K562 (cell line): ENCODE measurements at regions not wholly inside any gene's neighbourhood (a gene's known extent, or its start where the extent isn't known, plus 50 kb on each side); places are given as distances from the start of the nearest gene placed in this dataset.

Source experiments
- ATAC-seq: fragments of 200-7000 bp; cut with Tn5 transposase; 3 replicates; pipeline ENCODE4 v1.9.1; 2020; ENCODE audit warnings: moderate library complexity
- BruUV-seq: library from RNA; stranded (reverse); fragments of 400-500 nt; replicated peaks from 2 replicates; lab custom pipeline; 2021; lab: Mats Ljungman, UMichigan
- CTCF ChIA-PET: fragments of 300-600 bp; formaldehyde crosslinking; extraction: SDS; loops from one replicate; lab custom pipeline; 2021; ENCODE audit warnings: low intra/inter-chr PET ratio; lab: Yijun Ruan, JAX
- POLR2A ChIA-PET: fragments of 300-600, 350-650 bp; sonication (Branson Sonifier 250); formaldehyde crosslinking; extraction: SDS; loops from one replicate; lab custom pipeline; 2021; ENCODE audit warnings: antibody characterized with exemption, inconsistent platforms; lab: Yijun Ruan, JAX
- DNase-seq, 4 experiments: peaks; one replicate each; pipeline versions ENCODE4 v3.0.0 to v3.0.0-alpha.2; 2011 to 2018; ENCODE audit warnings: low spot score in 3 of 4, mixed read lengths in 3 of 4; ENCODE audit errors: extremely low read depth in 1 of 4
- FAIRE-seq: peaks from 2 replicates; lab custom pipeline; 2011; peaks lifted over from hg19 to GRCh38; lab: Jason Lieb, UNC
- H2AFZ ChIP-seq: 2 replicates; pipeline ENCODE4 v1.6.0; 2011; ENCODE audit warnings: low read depth, low read length, control low read depth, inconsistent platforms
- H3K27ac ChIP-seq: fragments of 200-600 bp; 3 replicates; pipeline ENCODE4 v1.8.0; 2011; ENCODE audit warnings: low read depth, mild to moderate bottlenecking, control low read depth, inconsistent platforms, low read length, moderate library complexity, mixed read lengths; ENCODE audit errors: extremely low read depth
- H3K27me3 ChIP-seq, 2 experiments: fragments of 300-600 bp in 1 of 2; 2 replicates in 1 of 2; 3 replicates in 1 of 2; pipeline versions ENCODE4 v1.6.0 to v1.8.0; 2011; ENCODE audit warnings: inconsistent platforms in 2 of 2, low read length in 2 of 2, mild to moderate bottlenecking in 1 of 2, mixed read lengths in 1 of 2, moderate library complexity in 1 of 2; ENCODE audit not compliant: control insufficient read depth in 2 of 2, insufficient read depth in 2 of 2
- H3K36me3 ChIP-seq: fragments of 300-600 bp; 3 replicates; pipeline ENCODE4 v1.8.0; 2011; ENCODE audit warnings: mild to moderate bottlenecking, low read length, inconsistent platforms; ENCODE audit not compliant: control insufficient read depth, insufficient read depth
- H3K4me1 ChIP-seq, 2 experiments: fragments of 200-600 bp in 1 of 2; replicated peaks in 1 of 2; 2 replicates in 1 of 2; 3 replicates in 1 of 2; pipeline versions ENCODE4 v1.5.1 to v1.8.0; 2011; ENCODE audit warnings: inconsistent platforms in 2 of 2, low read length in 2 of 2, mild to moderate bottlenecking in 1 of 2, mixed read lengths in 1 of 2, moderate library complexity in 1 of 2; ENCODE audit not compliant: control insufficient read depth in 2 of 2, insufficient read depth in 2 of 2
- H3K4me2 ChIP-seq: 2 replicates; pipeline ENCODE4 v1.6.1; 2011; ENCODE audit warnings: low read length, control low read depth, inconsistent platforms, mixed read lengths; ENCODE audit not compliant: insufficient read depth
- H3K4me3 ChIP-seq: fragments of 200-600 bp; sonication (generic), shearing (Covaris generic); 2 replicates; pipeline ENCODE4 v1.5.1; 2016; ENCODE audit warnings: control low read depth, inconsistent platforms
- H3K79me2 ChIP-seq: fragments of 200-600 bp; 3 replicates; pipeline ENCODE4 v1.8.0; 2011; ENCODE audit warnings: low read length, inconsistent platforms; ENCODE audit not compliant: control insufficient read depth, insufficient read depth
- H3K9ac ChIP-seq, 2 experiments: 2 replicates each; pipeline versions ENCODE4 v1.6.0 to v1.6.1; 2011; ENCODE audit warnings: low read depth in 2 of 2, low read length in 2 of 2, control low read depth in 1 of 2, inconsistent platforms in 1 of 2, mild to moderate bottlenecking in 1 of 2, mixed read lengths in 1 of 2; ENCODE audit not compliant: insufficient read depth in 1 of 2
- H3K9me1 ChIP-seq: one replicate; pipeline ENCODE4 v1.6.0; 2011; ENCODE audit warnings: inconsistent platforms, mild to moderate bottlenecking, low read length, moderate library complexity; ENCODE audit not compliant: control insufficient read depth, insufficient read depth
- H3K9me3 ChIP-seq: replicated peaks from 2 replicates; pipeline ENCODE4 v1.5.1; 2011; ENCODE audit warnings: low read depth, low read length, inconsistent platforms; ENCODE audit not compliant: control insufficient read depth, insufficient read depth
- H4K20me1 ChIP-seq: replicated peaks from 2 replicates; pipeline ENCODE4 v1.6.1; 2011; ENCODE audit warnings: low read length, inconsistent platforms, mixed read lengths; ENCODE audit not compliant: control insufficient read depth, insufficient read depth
- ARID1B ChIP-seq: fragments of 450-650 bp; IDR thresholded peaks from 2 replicates; pipeline ENCODE4 v1.6.1; 2016; ENCODE audit warnings: antibody characterized with exemption, mild to moderate bottlenecking, inconsistent platforms
- CREB1 ChIP-seq, 2 experiments: sonication (generic) in 1 of 2; formaldehyde crosslinking in 1 of 2; IDR thresholded peaks; 2 replicates each; pipeline versions ENCODE4 v1.6.1 to v1.8.0; 2012 to 2022; ENCODE audit warnings: inconsistent platforms in 1 of 2, mild to moderate bottlenecking in 1 of 2, missing genetic modification reagents in 1 of 2, moderate library complexity in 1 of 2
- ELF2 ChIP-seq: fragments of 250-450 bp; sonication (Bioruptor Pico); IDR thresholded peaks from 2 replicates; pipeline ENCODE4 v1.5.0; 2021; ENCODE audit warnings: mild to moderate bottlenecking
- FOXA3 ChIP-seq, 2 experiments: fragments of 450-650 bp in 1 of 2; sonication (generic) in 1 of 2; formaldehyde crosslinking; IDR thresholded peaks in 1 of 2; conservative IDR thresholded peaks in 1 of 2; 2 replicates each; pipeline versions ENCODE4 v1.4.0 to v1.8.0; 2020 to 2022; ENCODE audit warnings: mild to moderate bottlenecking in 2 of 2, missing genetic modification reagents in 1 of 2
- FOXK1 ChIP-seq: sonication (generic); formaldehyde crosslinking; IDR thresholded peaks from 2 replicates; pipeline ENCODE4 v1.8.0; 2022; ENCODE audit warnings: missing genetic modification reagents, mild to moderate bottlenecking, borderline replicate concordance
- GTF2A2 ChIP-seq: IDR thresholded peaks from 2 replicates; pipeline ENCODE4 v1.6.1; 2016; ENCODE audit warnings: mild to moderate bottlenecking, missing genetic modification characterization, missing compliant biosample characterization
- IFI16 ChIP-seq: fragments of 250-450 bp; sonication (Bioruptor Pico); IDR thresholded peaks from 2 replicates; pipeline ENCODE4 v2.1.2; 2022; ENCODE audit warnings: mild to moderate bottlenecking, inconsistent platforms
- IRF2 ChIP-seq: sonication (generic); formaldehyde crosslinking; IDR thresholded peaks from 2 replicates; pipeline ENCODE4 v1.8.1; 2022; ENCODE audit warnings: mild to moderate bottlenecking, missing genetic modification reagents
- ZNF695 ChIP-seq: fragments of 450-650 bp; formaldehyde crosslinking; IDR thresholded peaks from 2 replicates; pipeline ENCODE4 v1.4.0; 2020; ENCODE audit warnings: mild to moderate bottlenecking, moderate library complexity
- WGBS: fragments of 100-300 bp; shearing (Covaris generic); methylation state at CpG from one replicate; pipeline ENCODE4 v1.1.6; 2016; ENCODE audit warnings: low coverage, mixed read lengths; ENCODE audit not compliant: insufficient coverage; ENCODE audit errors: missing lambda C conversion rate; 5-methylcytosine and 5-hydroxymethylcytosine counted together
- in situ Hi-C: fragments of 300-500 bp; cut with MboI; formaldehyde crosslinking; loops from 4 replicates; pipeline ENCODE4 v1.15.0; 2018; ENCODE audit warnings: inconsistent platforms, mixed read lengths
- intact Hi-C: fragments of 100-400 bp; cut with micrococcal nuclease; formaldehyde crosslinking; loops from 2 replicates; pipeline ENCODE4 v1.14.2; 2022
- TF ChIP-seq, protein P1 (sequence below): fragments of 250-450 bp; sonication (Bioruptor Pico); IDR thresholded peaks from 2 replicates; pipeline ENCODE4 v1.8.0; 2021; ENCODE audit warnings: moderate library complexity, mild to moderate bottlenecking, inconsistent platforms
- TF ChIP-seq, protein P2 (sequence below): sonication (generic); formaldehyde crosslinking; IDR thresholded peaks from 2 replicates; pipeline ENCODE4 v1.8.0; 2022; ENCODE audit warnings: mild to moderate bottlenecking, missing genetic modification reagents
- TF ChIP-seq, protein P3 (sequence below): sonication (generic); formaldehyde crosslinking; IDR thresholded peaks from 2 replicates; pipeline ENCODE4 v1.8.1; 2023; ENCODE audit warnings: mild to moderate bottlenecking, missing genetic modification reagents, moderate library complexity
- TF ChIP-seq, protein P4 (sequence below): fragments of 150-350 bp; conservative IDR thresholded peaks from 2 replicates; pipeline ENCODE4 v1.6.1; 2014; ENCODE audit warnings: low read length

DNA sequence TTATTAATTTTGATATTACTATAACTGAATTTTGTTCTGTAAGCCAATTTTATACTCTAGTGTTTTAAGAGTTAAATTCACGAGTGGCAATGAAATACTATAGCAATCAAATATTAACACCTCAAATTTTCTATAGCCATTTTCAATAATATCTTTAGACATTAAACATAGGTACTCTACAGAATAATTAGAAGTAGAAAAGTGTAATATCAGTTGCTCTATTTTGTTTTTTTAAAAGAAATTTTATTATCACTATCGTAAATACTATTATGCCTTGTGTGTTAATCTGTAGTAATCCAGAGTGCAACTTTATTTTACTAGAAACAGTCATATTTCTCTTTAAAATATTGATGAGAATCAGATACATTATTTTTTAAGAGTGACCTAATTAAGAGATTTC is 691.2 kb downstream of the USP25 start:
- no peaks in the 10 kb centered on the region for H3K4me1 ChIP-seq
- TF ChIP-seq ELF2 (no peak), GTF2A2 (tag) (no peak), FOXK1 (CRISPR knock-in tag) (no peak), IRF2 (no peak), CREB1 (IDR thresholded peaks at IDR 0.05) (no peak), CREB1 (CRISPR knock-in tag; IDR thresholded peaks at IDR 0.05) (no peak), ZNF695 (no peak), FOXA3 (CRISPR knock-in tag; conservative IDR thresholded peaks at IDR 0.05 in 1 of 2, IDR thresholded peaks at IDR 0.05 in 1 of 2) (no peak), ARID1B (no peak), IFI16 (CRISPR knock-in tag) (no peak)
- TF ChIP-seq, protein P1, sequence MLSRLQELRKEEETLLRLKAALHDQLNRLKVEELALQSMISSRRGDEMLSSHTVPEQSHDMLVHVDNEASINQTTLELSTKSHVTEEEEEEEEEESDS: no peak
- TF ChIP-seq, protein P2, sequence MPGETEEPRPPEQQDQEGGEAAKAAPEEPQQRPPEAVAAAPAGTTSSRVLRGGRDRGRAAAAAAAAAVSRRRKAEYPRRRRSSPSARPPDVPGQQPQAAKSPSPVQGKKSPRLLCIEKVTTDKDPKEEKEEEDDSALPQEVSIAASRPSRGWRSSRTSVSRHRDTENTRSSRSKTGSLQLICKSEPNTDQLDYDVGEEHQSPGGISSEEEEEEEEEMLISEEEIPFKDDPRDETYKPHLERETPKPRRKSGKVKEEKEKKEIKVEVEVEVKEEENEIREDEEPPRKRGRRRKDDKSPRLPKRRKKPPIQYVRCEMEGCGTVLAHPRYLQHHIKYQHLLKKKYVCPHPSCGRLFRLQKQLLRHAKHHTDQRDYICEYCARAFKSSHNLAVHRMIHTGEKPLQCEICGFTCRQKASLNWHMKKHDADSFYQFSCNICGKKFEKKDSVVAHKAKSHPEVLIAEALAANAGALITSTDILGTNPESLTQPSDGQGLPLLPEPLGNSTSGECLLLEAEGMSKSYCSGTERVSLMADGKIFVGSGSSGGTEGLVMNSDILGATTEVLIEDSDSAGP (CRISPR knock-in tag): no peak
- TF ChIP-seq, protein P3, sequence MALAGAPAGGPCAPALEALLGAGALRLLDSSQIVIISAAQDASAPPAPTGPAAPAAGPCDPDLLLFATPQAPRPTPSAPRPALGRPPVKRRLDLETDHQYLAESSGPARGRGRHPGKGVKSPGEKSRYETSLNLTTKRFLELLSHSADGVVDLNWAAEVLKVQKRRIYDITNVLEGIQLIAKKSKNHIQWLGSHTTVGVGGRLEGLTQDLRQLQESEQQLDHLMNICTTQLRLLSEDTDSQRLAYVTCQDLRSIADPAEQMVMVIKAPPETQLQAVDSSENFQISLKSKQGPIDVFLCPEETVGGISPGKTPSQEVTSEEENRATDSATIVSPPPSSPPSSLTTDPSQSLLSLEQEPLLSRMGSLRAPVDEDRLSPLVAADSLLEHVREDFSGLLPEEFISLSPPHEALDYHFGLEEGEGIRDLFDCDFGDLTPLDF: no peak
- TF ChIP-seq, protein P4, sequence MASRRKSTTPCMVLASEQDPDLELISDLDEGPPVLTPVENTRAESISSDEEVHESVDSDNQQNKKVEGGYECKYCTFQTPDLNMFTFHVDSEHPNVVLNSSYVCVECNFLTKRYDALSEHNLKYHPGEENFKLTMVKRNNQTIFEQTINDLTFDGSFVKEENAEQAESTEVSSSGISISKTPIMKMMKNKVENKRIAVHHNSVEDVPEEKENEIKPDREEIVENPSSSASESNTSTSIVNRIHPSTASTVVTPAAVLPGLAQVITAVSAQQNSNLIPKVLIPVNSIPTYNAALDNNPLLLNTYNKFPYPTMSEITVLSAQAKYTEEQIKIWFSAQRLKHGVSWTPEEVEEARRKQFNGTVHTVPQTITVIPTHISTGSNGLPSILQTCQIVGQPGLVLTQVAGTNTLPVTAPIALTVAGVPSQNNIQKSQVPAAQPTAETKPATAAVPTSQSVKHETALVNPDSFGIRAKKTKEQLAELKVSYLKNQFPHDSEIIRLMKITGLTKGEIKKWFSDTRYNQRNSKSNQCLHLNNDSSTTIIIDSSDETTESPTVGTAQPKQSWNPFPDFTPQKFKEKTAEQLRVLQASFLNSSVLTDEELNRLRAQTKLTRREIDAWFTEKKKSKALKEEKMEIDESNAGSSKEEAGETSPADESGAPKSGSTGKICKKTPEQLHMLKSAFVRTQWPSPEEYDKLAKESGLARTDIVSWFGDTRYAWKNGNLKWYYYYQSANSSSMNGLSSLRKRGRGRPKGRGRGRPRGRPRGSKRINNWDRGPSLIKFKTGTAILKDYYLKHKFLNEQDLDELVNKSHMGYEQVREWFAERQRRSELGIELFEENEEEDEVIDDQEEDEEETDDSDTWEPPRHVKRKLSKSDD: no peak
- ATAC-seq (no peak), FAIRE-seq (no peak), DNase-seq (no peak)
- H3K9me1 ChIP-seq: no peaks in the 10 kb centered on the region
- no TSS peak for BruUV-seq
- no peak overlapping the region for H3K27ac ChIP-seq
- H2AFZ ChIP-seq: no peak overlapping the region
- in situ Hi-C loops (no loop called here), intact Hi-C loops (no loop called here)
- H3K9me3 ChIP-seq: no peaks in the 10 kb centered on the region
- WGBS: 0% methylated on average over 2 of the region's 2 CpGs
- H3K36me3 ChIP-seq: no peaks in the 10 kb centered on the region
- CTCF ChIA-PET: no interaction called here
- H3K4me2 ChIP-seq: no peak overlapping the region
- no peaks in the 10 kb centered on the region for H4K20me1 ChIP-seq
- no peak overlapping the region for H3K9ac ChIP-seq
- POLR2A ChIA-PET: no interaction called here
- no peak overlapping the region for H3K4me3 ChIP-seq
- H3K27me3 ChIP-seq: no peaks in the 10 kb centered on the region
- no peaks in the 10 kb centered on the region for H3K79me2 ChIP-seq
